WTC11 (cell line): ENCODE measurements at regions not wholly inside any gene's neighbourhood (a gene's known extent, or its start where the extent isn't known, plus 50 kb on each side); places are given as distances from the start of the nearest gene placed in this dataset.
A peak's percentile ranks its signal among the peaks of the same experiment; 100 is the strongest.

Source experiments
- ATAC-seq: fragments of 200-7000 bp; cut with Tn5 transposase; 2 replicates; pipeline ENCODE4 v1.10.0; 2021; ENCODE audit warnings: mild to moderate bottlenecking, moderate library complexity
- CTCF ChIA-PET: fragments of 300-600 bp; sonication (Branson Sonifier 250); formaldehyde crosslinking; loops from one replicate; lab custom pipeline; 2021; ENCODE audit warnings: antibody characterized with exemption; lab: Charles Lee
- POLR2A ChIA-PET: fragments of 350-600 bp; sonication (Branson Sonifier 250); formaldehyde crosslinking; loops from one replicate; lab custom pipeline; 2021; ENCODE audit warnings: antibody characterized with exemption; lab: Charles Lee
- DNase-seq: peaks from one replicate; pipeline ENCODE4 v3.0.0; 2021; ENCODE audit warnings: low spot score
- H3K27ac Mint-ChIP-seq: 2 replicates; pipeline ENCODE4 v1.8.0; 2021; ENCODE audit warnings: mixed read lengths
- H3K27me3 Mint-ChIP-seq: 2 replicates; pipeline ENCODE4 v1.8.0; 2021; ENCODE audit warnings: low read depth, mild to moderate bottlenecking, moderate library complexity, mixed read lengths
- H3K36me3 Mint-ChIP-seq: 2 replicates; pipeline ENCODE4 v1.8.0; 2021; ENCODE audit warnings: mixed read lengths
- H3K4me1 Mint-ChIP-seq: 2 replicates; pipeline ENCODE4 v1.8.0; 2022; ENCODE audit warnings: mixed read lengths
- H3K4me3 Mint-ChIP-seq: 2 replicates; pipeline ENCODE4 v1.8.0; 2021; ENCODE audit warnings: mild to moderate bottlenecking, moderate library complexity, mixed read lengths
- H3K9me3 Mint-ChIP-seq: 2 replicates; pipeline ENCODE4 v1.8.0; 2021; ENCODE audit warnings: mixed read lengths
- AFF4 ChIP-seq: sonication (generic); formaldehyde crosslinking; IDR thresholded peaks from 2 replicates; pipeline ENCODE4 v1.8.1; 2023; ENCODE audit warnings: mild to moderate bottlenecking, missing genetic modification reagents, borderline replicate concordance
- CREB1 ChIP-seq: sonication (generic); formaldehyde crosslinking; IDR thresholded peaks from 2 replicates; pipeline ENCODE4 v1.8.0; 2023; ENCODE audit warnings: mild to moderate bottlenecking, missing genetic modification reagents
- CTCF ChIP-seq: fragments of 200-600 bp; IDR thresholded peaks from 2 replicates; pipeline ENCODE4 v1.8.0; 2022; ENCODE audit warnings: antibody characterized with exemption
- E2F1 ChIP-seq: sonication (generic); formaldehyde crosslinking; IDR thresholded peaks from 2 replicates; pipeline ENCODE4 v1.8.0; 2022; ENCODE audit warnings: mild to moderate bottlenecking, missing genetic modification reagents
- E2F5 ChIP-seq: sonication (generic); formaldehyde crosslinking; IDR thresholded peaks from 2 replicates; pipeline ENCODE4 v1.8.1; 2022; ENCODE audit warnings: mild to moderate bottlenecking, moderate library complexity, missing genetic modification reagents
- ERG ChIP-seq: fragments of 250-450 bp; sonication (Bioruptor Pico); IDR thresholded peaks from 2 replicates; pipeline ENCODE4 v1.8.0; 2021; ENCODE audit warnings: mild to moderate bottlenecking
- FOXJ3 ChIP-seq: sonication (generic); formaldehyde crosslinking; IDR thresholded peaks from 2 replicates; pipeline ENCODE4 v1.9.0; 2021; ENCODE audit warnings: missing genetic modification reagents, mild to moderate bottlenecking, borderline replicate concordance
- NFYB ChIP-seq: sonication (generic); formaldehyde crosslinking; conservative IDR thresholded peaks from 2 replicates; pipeline ENCODE4 v1.8.0; 2022; ENCODE audit warnings: low read depth, missing genetic modification reagents
- SP1 ChIP-seq: sonication (generic); formaldehyde crosslinking; conservative IDR thresholded peaks from 2 replicates; pipeline ENCODE4 v1.8.1; 2022; ENCODE audit warnings: missing genetic modification reagents
- TEAD1 ChIP-seq: sonication (generic); formaldehyde crosslinking; IDR thresholded peaks from 2 replicates; pipeline ENCODE4 v1.8.0; 2022; ENCODE audit warnings: mild to moderate bottlenecking, missing genetic modification reagents
- ZNF317 ChIP-seq: sonication (generic); formaldehyde crosslinking; IDR thresholded peaks from 2 replicates; pipeline ENCODE4 v1.8.1; 2023; ENCODE audit warnings: low read depth, mild to moderate bottlenecking, moderate library complexity, missing genetic modification reagents, borderline replicate concordance
- ZNF423 ChIP-seq: fragments of 250-450 bp; sonication (Bioruptor Pico); IDR thresholded peaks from 2 replicates; pipeline ENCODE4 v2.1.2; 2022; ENCODE audit warnings: mild to moderate bottlenecking, moderate library complexity
- TF ChIP-seq, protein P1 (sequence below): sonication (generic); formaldehyde crosslinking; IDR thresholded peaks from 2 replicates; pipeline ENCODE4 v1.8.1; 2023; ENCODE audit warnings: mild to moderate bottlenecking, missing genetic modification reagents
- TF ChIP-seq, protein P2 (sequence below): sonication (generic); formaldehyde crosslinking; IDR thresholded peaks from 2 replicates; pipeline ENCODE4 v1.8.0; 2022; ENCODE audit warnings: mild to moderate bottlenecking, missing genetic modification reagents
- TF ChIP-seq, protein P3 (sequence below): sonication (generic); formaldehyde crosslinking; IDR thresholded peaks from 2 replicates; pipeline ENCODE4 v1.8.0; 2022; ENCODE audit warnings: mild to moderate bottlenecking, missing genetic modification reagents

DNA sequence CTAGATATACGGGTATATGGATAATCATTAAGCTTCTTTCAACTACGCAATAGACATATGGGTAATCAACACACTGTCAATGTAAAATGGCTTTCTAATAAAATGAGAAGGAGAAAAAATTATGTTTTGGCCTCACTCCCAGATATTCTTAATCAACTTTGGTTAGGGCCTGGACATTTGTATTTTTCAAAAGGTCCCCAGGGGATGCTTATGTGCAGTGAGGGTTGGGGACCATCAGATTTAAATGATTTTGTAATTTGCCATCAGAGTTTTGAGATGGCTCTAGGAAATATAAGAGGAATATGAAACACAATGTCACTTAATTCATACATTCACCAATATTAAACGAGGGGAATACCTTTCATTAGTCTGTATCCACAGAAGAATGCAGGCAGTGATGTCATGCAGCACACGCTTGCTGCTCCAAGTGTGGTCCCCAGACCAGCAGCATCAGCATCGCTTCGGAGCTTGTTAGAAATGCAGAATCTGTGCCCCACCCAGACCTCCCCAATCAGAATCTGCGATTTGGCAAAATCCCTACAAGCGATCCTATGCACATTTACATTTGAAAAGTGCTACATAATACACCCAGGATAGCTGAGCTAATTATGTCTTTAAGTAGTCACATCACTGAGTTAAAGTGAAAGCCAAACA is 75.1 kb downstream of the INHBA start:
- peak overlapping the region; percentile 30; the same call in 1 of the 2 replicates for H3K4me3 Mint-ChIP-seq
- peaks cover 14% of the 10 kb centered on the region for H3K9me3 Mint-ChIP-seq
- TF ChIP-seq ERG (CRISPR knock-in tag) (no peak), E2F5 (no peak), FOXJ3 (CRISPR knock-in tag) (no peak), E2F1 (CRISPR knock-in tag) (no peak)
- TF ChIP-seq, protein P1, sequence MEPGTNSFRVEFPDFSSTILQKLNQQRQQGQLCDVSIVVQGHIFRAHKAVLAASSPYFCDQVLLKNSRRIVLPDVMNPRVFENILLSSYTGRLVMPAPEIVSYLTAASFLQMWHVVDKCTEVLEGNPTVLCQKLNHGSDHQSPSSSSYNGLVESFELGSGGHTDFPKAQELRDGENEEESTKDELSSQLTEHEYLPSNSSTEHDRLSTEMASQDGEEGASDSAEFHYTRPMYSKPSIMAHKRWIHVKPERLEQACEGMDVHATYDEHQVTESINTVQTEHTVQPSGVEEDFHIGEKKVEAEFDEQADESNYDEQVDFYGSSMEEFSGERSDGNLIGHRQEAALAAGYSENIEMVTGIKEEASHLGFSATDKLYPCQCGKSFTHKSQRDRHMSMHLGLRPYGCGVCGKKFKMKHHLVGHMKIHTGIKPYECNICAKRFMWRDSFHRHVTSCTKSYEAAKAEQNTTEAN (CRISPR knock-in tag) = no peak
- ChIA-PET CTCF (interaction anchor here (1.0 kb wide), 1 partner anchor 312 kb away, joined by 3 read pairs; no protein-coding TSS in a partner anchor), POLR2A (no interaction called here)
- ATAC-seq (peak; percentile 33), DNase-seq (no peak)
- H3K4me1 Mint-ChIP-seq = peaks cover 74% of the 10 kb centered on the region
- H3K36me3 Mint-ChIP-seq = peaks cover 7% of the 10 kb centered on the region
- H3K27ac Mint-ChIP-seq = no peak overlapping the region
- no peaks in the 10 kb centered on the region; the same call in 1 of the 2 replicates for H3K27me3 Mint-ChIP-seq

- Mint-ChIP-seq H3K27ac (no peak overlapping the region), H3K4me3 (no peak overlapping the region), H3K36me3 (peaks cover 2% of the 10 kb centered on the region), H3K4me1 (peaks cover 61% of the 10 kb centered on the region), H3K27me3 (no peaks in the 10 kb centered on the region; the same call in 1 of the 2 replicates), H3K9me3 (peaks cover 10% of the 10 kb centered on the region)
- ATAC-seq = no peak
- DNase-seq = no peak
- ChIA-PET CTCF (interaction anchor here (1.0 to 1.3 kb wide), 2 partner anchors 25 to 74 kb away, joined by 3 to 5 read pairs; no protein-coding TSS in a partner anchor), POLR2A (no interaction called here)
- TF ChIP-seq TEAD1 = no peak
- TF ChIP-seq, protein P2, sequence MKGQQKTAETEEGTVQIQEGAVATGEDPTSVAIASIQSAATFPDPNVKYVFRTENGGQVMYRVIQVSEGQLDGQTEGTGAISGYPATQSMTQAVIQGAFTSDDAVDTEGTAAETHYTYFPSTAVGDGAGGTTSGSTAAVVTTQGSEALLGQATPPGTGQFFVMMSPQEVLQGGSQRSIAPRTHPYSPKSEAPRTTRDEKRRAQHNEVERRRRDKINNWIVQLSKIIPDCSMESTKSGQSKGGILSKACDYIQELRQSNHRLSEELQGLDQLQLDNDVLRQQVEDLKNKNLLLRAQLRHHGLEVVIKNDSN (CRISPR knock-in tag) = no peak
- no peak for TF ChIP-seq SP1 (CRISPR knock-in tag)
- no peak for TF ChIP-seq CREB1 (CRISPR knock-in tag)
- TF ChIP-seq ZNF317 (CRISPR knock-in tag) = no peak
- TF ChIP-seq FOXJ3 (CRISPR knock-in tag) = no peak
- TF ChIP-seq, protein P3, sequence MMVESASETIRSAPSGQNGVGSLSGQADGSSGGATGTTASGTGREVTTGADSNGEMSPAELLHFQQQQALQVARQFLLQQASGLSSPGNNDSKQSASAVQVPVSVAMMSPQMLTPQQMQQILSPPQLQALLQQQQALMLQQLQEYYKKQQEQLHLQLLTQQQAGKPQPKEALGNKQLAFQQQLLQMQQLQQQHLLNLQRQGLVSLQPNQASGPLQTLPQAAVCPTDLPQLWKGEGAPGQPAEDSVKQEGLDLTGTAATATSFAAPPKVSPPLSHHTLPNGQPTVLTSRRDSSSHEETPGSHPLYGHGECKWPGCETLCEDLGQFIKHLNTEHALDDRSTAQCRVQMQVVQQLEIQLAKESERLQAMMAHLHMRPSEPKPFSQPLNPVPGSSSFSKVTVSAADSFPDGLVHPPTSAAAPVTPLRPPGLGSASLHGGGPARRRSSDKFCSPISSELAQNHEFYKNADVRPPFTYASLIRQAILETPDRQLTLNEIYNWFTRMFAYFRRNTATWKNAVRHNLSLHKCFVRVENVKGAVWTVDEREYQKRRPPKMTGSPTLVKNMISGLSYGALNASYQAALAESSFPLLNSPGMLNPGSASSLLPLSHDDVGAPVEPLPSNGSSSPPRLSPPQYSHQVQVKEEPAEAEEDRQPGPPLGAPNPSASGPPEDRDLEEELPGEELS (CRISPR knock-in tag) = no peak
- TF ChIP-seq AFF4 (CRISPR knock-in tag) = no peak
- no peak for TF ChIP-seq ZNF423 (CRISPR knock-in tag)
- TF ChIP-seq NFYB = no peak
- no peak for TF ChIP-seq ERG (CRISPR knock-in tag)
- TF ChIP-seq CTCF = no peak
Observed at GRCh38 chr7:41624818-41625217, 78.1 kb downstream of the INHBA start.
